GM12878 (cell line): ENCODE measurements at regions not wholly inside any gene's neighbourhood (a gene's known extent, or its start where the extent isn't known, plus 50 kb on each side); places are given as distances from the start of the nearest gene placed in this dataset.

ENCODE experiments used
- ATAC-seq: fragments of 200-7000 bp; cut with Tn5 transposase; 3 replicates; pipeline ENCODE4 v1.9.1; 2020; ENCODE audit warnings: mild to moderate bottlenecking, moderate library complexity
- BruUV-seq: library from RNA; stranded (reverse); fragments of 400-500 nt; replicated peaks from 2 replicates; lab custom pipeline; 2021; lab: Mats Ljungman, UMichigan
- CTCF ChIA-PET: fragments of 300-600 bp; sonication (Branson Sonifier 250); formaldehyde crosslinking; extraction: SDS; loops from one replicate; lab custom pipeline; 2021; ENCODE audit warnings: inconsistent platforms; lab: Yijun Ruan, JAX
- POLR2A ChIA-PET: fragments of 350-600 bp; formaldehyde crosslinking; extraction: SDS; loops from one replicate; lab custom pipeline; 2021; ENCODE audit warnings: inconsistent platforms; lab: Charles Lee
- RAD21 ChIA-PET: fragments of 300-600 bp; sonication (Branson Sonifier 250); formaldehyde crosslinking; loops from one replicate; lab custom pipeline; 2023; ENCODE audit warnings: antibody characterized with exemption; ENCODE audit not compliant: unreplicated experiment; lab: Charles Lee
- SMC1A ChIA-PET: fragments of 300-600 bp; sonication (Branson Sonifier 250); formaldehyde crosslinking; loops from one replicate; lab custom pipeline; 2023; ENCODE audit not compliant: unreplicated experiment, uncharacterized antibody; lab: Charles Lee
- DNase-seq: peaks from one replicate; pipeline ENCODE4 v3.0.0-alpha.2; 2011; ENCODE audit warnings: low read depth, low spot score
- FAIRE-seq: peaks from 3 replicates; lab custom pipeline; 2011; peaks lifted over from hg19 to GRCh38; lab: Jason Lieb, UNC
- H2AFZ ChIP-seq: 2 replicates; pipeline ENCODE4 v1.6.0; 2011; ENCODE audit warnings: low read depth, low read length, control low read depth; ENCODE audit not compliant: control insufficient read depth
- H3K27ac ChIP-seq: 2 replicates; pipeline ENCODE4 v1.5.1; 2011; ENCODE audit warnings: control low read depth; ENCODE audit not compliant: control insufficient read depth, insufficient read depth
- H3K27me3 ChIP-seq, 2 experiments: replicated peaks in 1 of 2; 2 replicates each; pipeline versions ENCODE4 v1.6.0 to v1.6.1; 2011; ENCODE audit warnings: low read length in 1 of 2; ENCODE audit not compliant: control insufficient read depth in 2 of 2, insufficient read depth in 2 of 2
- H3K36me3 ChIP-seq, 2 experiments: 2 replicates each; pipeline ENCODE4 v1.5.1; 2011; ENCODE audit warnings: low read length in 1 of 2; ENCODE audit not compliant: control insufficient read depth in 2 of 2, insufficient read depth in 2 of 2
- H3K4me1 ChIP-seq: 2 replicates; pipeline ENCODE4 v1.6.1; 2011; ENCODE audit warnings: mild to moderate bottlenecking, low read length, moderate library complexity, mixed read lengths; ENCODE audit not compliant: control insufficient read depth, insufficient read depth
- H3K4me2 ChIP-seq: 2 replicates; pipeline ENCODE4 v1.6.0; 2011; ENCODE audit warnings: control low read depth; ENCODE audit not compliant: control insufficient read depth, insufficient read depth
- H3K4me3 ChIP-seq: fragments of 200-600 bp; sonication (generic); 2 replicates; pipeline ENCODE4 v1.5.1; 2016
- H3K79me2 ChIP-seq: 2 replicates; pipeline ENCODE4 v1.6.0; 2011; ENCODE audit warnings: low read length; ENCODE audit not compliant: control insufficient read depth, insufficient read depth
- H3K9ac ChIP-seq: 2 replicates; pipeline ENCODE4 v1.8.0; 2011; ENCODE audit warnings: low read length, control low read depth, mixed read lengths; ENCODE audit not compliant: control insufficient read depth, insufficient read depth
- H3K9me3 ChIP-seq: replicated peaks from 3 replicates; pipeline ENCODE4 v1.5.1; 2011; ENCODE audit warnings: mild to moderate bottlenecking, low read length; ENCODE audit not compliant: control insufficient read depth, insufficient read depth
- H4K20me1 ChIP-seq: 2 replicates; pipeline ENCODE4 v1.6.0; 2011; ENCODE audit not compliant: control insufficient read depth, insufficient read depth
- ATF3 ChIP-seq: IDR thresholded peaks from 2 replicates; pipeline ENCODE4 v1.6.1; 2011; ENCODE audit warnings: low read depth, mild to moderate bottlenecking, low read length, moderate library complexity, borderline replicate concordance; ENCODE audit errors: extremely low read depth
- GATAD2B ChIP-seq: fragments of 450-650 bp; conservative IDR thresholded peaks from 2 replicates; pipeline ENCODE4 v1.6.1; 2017; ENCODE audit warnings: low read depth, mild to moderate bottlenecking, moderate library complexity
- JUNB ChIP-seq: IDR thresholded peaks from 2 replicates; pipeline ENCODE4 v1.6.1; 2016; ENCODE audit warnings: antibody characterized with exemption, mild to moderate bottlenecking
- NR2C1 ChIP-seq: fragments of 450-650 bp; IDR thresholded peaks from 2 replicates; pipeline ENCODE4 v1.6.1; 2017; ENCODE audit warnings: antibody characterized with exemption, mild to moderate bottlenecking, moderate library complexity
- POLR2A ChIP-seq: IDR thresholded peaks from 2 replicates; pipeline ENCODE4 v1.6.1; 2011; ENCODE audit warnings: low read depth, mild to moderate bottlenecking, low read length
- RBBP5 ChIP-seq: fragments of 200-600 bp; sonication (generic); conservative IDR thresholded peaks from 2 replicates; pipeline ENCODE4 v1.6.1; 2016
- TAF1 ChIP-seq: IDR thresholded peaks from 2 replicates; pipeline ENCODE4 v1.6.1; 2011; ENCODE audit warnings: mild to moderate bottlenecking, low read depth, low read length, borderline replicate concordance
- TCF7 ChIP-seq: IDR thresholded peaks from 2 replicates; pipeline ENCODE4 v1.6.1; 2014; ENCODE audit warnings: antibody characterized with exemption, borderline replicate concordance
- ZNF687 ChIP-seq: fragments of 450-650 bp; IDR thresholded peaks from 2 replicates; pipeline ENCODE4 v1.6.1; 2017; ENCODE audit warnings: mild to moderate bottlenecking, moderate library complexity
- WGBS: methylation state at CpG from one replicate; pipeline ENCODE4 v1.1.6; 2016; ENCODE audit warnings: low lambda C conversion rate; ENCODE audit not compliant: insufficient replicate concordance, insufficient coverage; ENCODE audit errors: missing lambda C conversion rate; 5-methylcytosine and 5-hydroxymethylcytosine counted together
- in situ Hi-C: fragments of 300-500 bp; cut with MboI; formaldehyde crosslinking; loops from 9 replicates; pipeline ENCODE4 v1.14.3; 2018; ENCODE audit warnings: mixed read lengths
- intact Hi-C: fragments of 100-400 bp; cut with micrococcal nuclease; formaldehyde crosslinking; loops from one replicate; pipeline ENCODE4 v1.14.2; 2022; ENCODE audit not compliant: unreplicated experiment

- Histone ChIP-seq H3K79me2 (no peaks in the 10 kb centered on the region), H3K4me3 (no peak overlapping the region), H3K27me3 (no peaks in the 10 kb centered on the region), H3K36me3 (no peaks in the 10 kb centered on the region), H3K9ac (no peak overlapping the region), H2AFZ (no peak overlapping the region), H3K4me2 (no peak overlapping the region), H3K4me1 (no peaks in the 10 kb centered on the region), H4K20me1 (no peaks in the 10 kb centered on the region), H3K9me3 (no peaks in the 10 kb centered on the region; the same call in 2 of the 3 replicates), H3K27ac (no peak overlapping the region)
- in situ Hi-C loops (no loop called here), intact Hi-C loops (no loop called here)
- FAIRE-seq (no peak), ATAC-seq (no peak), DNase-seq (no peak)
- 28% methylated on average over 14 of the region's 14 CpGs for WGBS
- ChIA-PET CTCF (interaction anchor here (0.6 kb wide), 1 partner anchor 136 kb away, joined by 3 read pairs; no protein-coding TSS in a partner anchor), POLR2A (no interaction called here), SMC1A (no interaction called here), RAD21 (no interaction called here)
- no peak for TF ChIP-seq JUNB
- TF ChIP-seq POLR2A, result no peak
- no peak for TF ChIP-seq NR2C1
- no peak for TF ChIP-seq TCF7
- no peak for TF ChIP-seq GATAD2B
- no peak for TF ChIP-seq TAF1
- BruUV-seq, result no TSS peak
Measured at GRCh38 chr22:48892578-48893287, 934.9 kb downstream of the BRD1 start.

GRCh38 chr22:48891688-48892577 is 935.7 kb downstream of the BRD1 start:
- 5% methylated on average over 9 of the region's 9 CpGs for WGBS
- no peak overlapping the region for H3K4me3 ChIP-seq
- in situ Hi-C loops (no loop called here), intact Hi-C loops (no loop called here)
- ATAC-seq, result no peak
- no peak overlapping the region for H3K27ac ChIP-seq
- no peaks in the 10 kb centered on the region for H3K27me3 ChIP-seq
- no TSS peak for BruUV-seq
- H4K20me1 ChIP-seq, result no peaks in the 10 kb centered on the region
- SMC1A ChIA-PET, result no interaction called here
- CTCF ChIA-PET, result interaction anchor here (0.6 kb wide), 1 partner anchor 137 kb away, joined by 3 read pairs; no protein-coding TSS in a partner anchor
- no peaks in the 10 kb centered on the region for H3K36me3 ChIP-seq
- no peak overlapping the region for H2AFZ ChIP-seq
- TF ChIP-seq GATAD2B (no peak), ATF3 (no peak), ZNF687 (no peak), RBBP5 (no peak)
- no peak for FAIRE-seq
- POLR2A ChIA-PET, result no interaction called here
- H3K79me2 ChIP-seq, result no peaks in the 10 kb centered on the region
- no peak overlapping the region for H3K4me2 ChIP-seq
- H3K9ac ChIP-seq, result no peak overlapping the region
- no peak for DNase-seq
- no peaks in the 10 kb centered on the region; the same call in 2 of the 3 replicates for H3K9me3 ChIP-seq
- RAD21 ChIA-PET, result no interaction called here
- H3K4me1 ChIP-seq, result no peaks in the 10 kb centered on the region
